H1 (cell line): ENCODE measurements at regions not wholly inside any gene's neighbourhood (a gene's known extent, or its start where the extent isn't known, plus 50 kb on each side); places are given as distances from the start of the nearest gene placed in this dataset.

Experiments used
- CTCF ChIA-PET: fragments of 300-600 bp; sonication (Branson Sonifier 250); formaldehyde crosslinking; loops from one replicate; lab custom pipeline; 2021; ENCODE audit not compliant: partially characterized antibody; lab: Charles Lee
- POLR2A ChIA-PET: fragments of 300-600 bp; sonication (Branson Sonifier 250); formaldehyde crosslinking; loops from one replicate; lab custom pipeline; 2021; ENCODE audit warnings: inconsistent platforms; ENCODE audit not compliant: partially characterized antibody; lab: Charles Lee
- DNase-seq, 2 experiments: peaks; one replicate each; pipeline versions ENCODE4 v3.0.0 to v3.0.0-alpha.2; 2010 to 2022; ENCODE audit warnings: low spot score in 2 of 2, low read depth in 1 of 2, mixed read lengths in 1 of 2
- FAIRE-seq: peaks from 2 replicates; lab custom pipeline; 2011; peaks lifted over from hg19 to GRCh38; lab: Jason Lieb, UNC
- H2AFZ ChIP-seq: 2 replicates; pipeline ENCODE4 v1.8.1; 2012; ENCODE audit warnings: low read length, inconsistent platforms
- H2AK5ac ChIP-seq: 2 replicates; pipeline ENCODE4 v1.6.1; 2013; ENCODE audit warnings: low read depth, low read length
- H2BK120ac ChIP-seq: replicated peaks from 2 replicates; pipeline ENCODE3; 2013; ENCODE audit warnings: low read depth, low read length, inconsistent platforms
- H2BK12ac ChIP-seq: 2 replicates; pipeline ENCODE4 v1.6.1; 2013; ENCODE audit warnings: low read depth, low read length
- H2BK15ac ChIP-seq: 2 replicates; pipeline ENCODE4 v1.6.1; 2013; ENCODE audit warnings: low read length
- H2BK20ac ChIP-seq: 2 replicates; pipeline ENCODE4 v1.6.1; 2013; ENCODE audit warnings: low read length
- H2BK5ac ChIP-seq: 2 replicates; pipeline ENCODE4 v1.6.1; 2013; ENCODE audit warnings: low read depth, low read length
- H3K14ac ChIP-seq: 2 replicates; pipeline ENCODE4 v1.6.1; 2013; ENCODE audit warnings: inconsistent platforms; ENCODE audit not compliant: insufficient read length
- H3K18ac ChIP-seq: 2 replicates; pipeline ENCODE4 v1.6.1; 2013; ENCODE audit warnings: low read length; ENCODE audit errors: extremely low read depth
- H3K23ac ChIP-seq: 2 replicates; pipeline ENCODE4 v1.6.1; 2013; ENCODE audit warnings: inconsistent platforms; ENCODE audit not compliant: insufficient read length
- H3K23me2 ChIP-seq: 2 replicates; pipeline ENCODE4 v1.6.1; 2013; ENCODE audit warnings: low read depth, low read length
- H3K27ac ChIP-seq: 2 replicates; pipeline ENCODE4 v1.6.1; 2011; ENCODE audit warnings: low read depth, low read length, inconsistent platforms
- H3K27me3 ChIP-seq, 4 experiments: replicated peaks in 1 of 4; 1 replicate in 1 of 4; 2 replicates in 3 of 4; pipeline versions ENCODE4 v1.6.1 to v1.8.1; 2011 to 2013; ENCODE audit warnings: low read length in 3 of 4, mild to moderate bottlenecking in 3 of 4, inconsistent platforms in 2 of 4, mixed read lengths in 2 of 4, moderate library complexity in 1 of 4; ENCODE audit not compliant: control insufficient read depth in 3 of 4, insufficient read depth in 3 of 4; ENCODE audit errors: extremely low read depth in 1 of 4
- H3K36me3 ChIP-seq, 4 experiments: 2 replicates each; pipeline versions ENCODE4 v1.6.1 to v1.8.1; 2011 to 2013; ENCODE audit warnings: mild to moderate bottlenecking in 4 of 4, low read length in 3 of 4, moderate library complexity in 2 of 4, control low read depth in 1 of 4, inconsistent platforms in 1 of 4; ENCODE audit not compliant: insufficient read depth in 4 of 4, control insufficient read depth in 2 of 4
- H3K4ac ChIP-seq: replicated peaks from 2 replicates; pipeline ENCODE3; 2013; ENCODE audit warnings: low read length, low read depth, mixed read lengths, inconsistent platforms; ENCODE audit not compliant: insufficient read length
- H3K4me1 ChIP-seq, 4 experiments: replicated peaks in 1 of 4; 1 replicate in 1 of 4; 2 replicates in 3 of 4; pipeline versions ENCODE4 v1.6.1 to v1.8.1; 2011 to 2013; ENCODE audit warnings: low read length in 3 of 4, inconsistent platforms in 2 of 4, mixed read lengths in 1 of 4; ENCODE audit not compliant: insufficient read depth in 4 of 4, control insufficient read depth in 3 of 4
- H3K4me2 ChIP-seq, 2 experiments: 2 replicates each; pipeline versions ENCODE4 v1.6.1 to v1.8.1; 2011 to 2013; ENCODE audit warnings: low read depth in 2 of 2, low read length in 2 of 2, control low read depth in 1 of 2, inconsistent platforms in 1 of 2, mild to moderate bottlenecking in 1 of 2; ENCODE audit not compliant: insufficient read depth in 1 of 2
- H3K4me3 ChIP-seq, 4 experiments: fragments of 200-600, 300-600 bp in 1 of 4; sonication (generic), shearing (Covaris generic), sonication (Bioruptor Twin) in 1 of 4; 2 replicates each; pipeline versions ENCODE4 v1.5.1 to v1.8.1; 2011 to 2016; ENCODE audit warnings: low read length in 4 of 4, low read depth in 3 of 4, control low read depth in 2 of 4, inconsistent platforms in 2 of 4, mild to moderate bottlenecking in 2 of 4, mixed read lengths in 1 of 4, moderate library complexity in 1 of 4; ENCODE audit not compliant: insufficient read depth in 2 of 4; ENCODE audit errors: extremely low read depth in 1 of 4
- H3K56ac ChIP-seq: replicated peaks from 2 replicates; pipeline ENCODE3; 2013; ENCODE audit warnings: low read depth, mild to moderate bottlenecking, mixed read lengths, low read length, inconsistent platforms; ENCODE audit not compliant: insufficient read length
- H3K79me1 ChIP-seq: 2 replicates; pipeline ENCODE4 v1.6.1; 2013; ENCODE audit warnings: low read depth, low read length, control low read depth
- H3K79me2 ChIP-seq, 2 experiments: 2 replicates each; pipeline versions ENCODE4 v1.6.1 to v1.8.1; 2012 to 2013; ENCODE audit warnings: low read length in 2 of 2, mild to moderate bottlenecking in 2 of 2, inconsistent platforms in 1 of 2; ENCODE audit not compliant: insufficient read depth in 2 of 2, control insufficient read depth in 1 of 2
- H3K9ac ChIP-seq, 4 experiments: replicated peaks in 1 of 4; 1 replicate in 1 of 4; 2 replicates in 3 of 4; pipeline versions ENCODE4 v1.6.1 to v1.8.1; 2011 to 2013; ENCODE audit warnings: low read depth in 3 of 4, low read length in 3 of 4, control low read depth in 2 of 4, mild to moderate bottlenecking in 2 of 4, moderate library complexity in 2 of 4, inconsistent platforms in 1 of 4; ENCODE audit errors: extremely low read depth in 1 of 4
- H3K9me3 ChIP-seq, 2 experiments: 2 replicates each; pipeline versions ENCODE4 v1.6.1 to v1.8.1; 2012 to 2013; ENCODE audit warnings: mild to moderate bottlenecking in 2 of 2, moderate library complexity in 2 of 2, control low read depth in 1 of 2, inconsistent platforms in 1 of 2, low read depth in 1 of 2, low read length in 1 of 2, mixed read lengths in 1 of 2; ENCODE audit not compliant: insufficient read depth in 2 of 2
- H4K20me1 ChIP-seq, 2 experiments: replicated peaks in 1 of 2; 2 replicates each; pipeline versions ENCODE3 to v1.8.1; 2011 to 2013; ENCODE audit warnings: inconsistent platforms in 2 of 2, low read length in 2 of 2, mild to moderate bottlenecking in 1 of 2; ENCODE audit not compliant: insufficient read depth in 2 of 2, control insufficient read depth in 1 of 2
- H4K5ac ChIP-seq: 2 replicates; pipeline ENCODE4 v1.6.1; 2013; ENCODE audit warnings: low read length, low read depth, mixed read lengths, inconsistent platforms; ENCODE audit not compliant: insufficient read length
- H4K8ac ChIP-seq: 2 replicates; pipeline ENCODE4 v1.8.0; 2013; ENCODE audit warnings: mild to moderate bottlenecking, moderate library complexity, low read length, inconsistent platforms; ENCODE audit not compliant: insufficient read depth; ENCODE audit errors: extremely low read depth
- H4K91ac ChIP-seq: replicated peaks from 2 replicates; pipeline ENCODE3; 2013; ENCODE audit warnings: low read length, mixed read lengths, inconsistent platforms; ENCODE audit not compliant: insufficient read length
- WGBS, 2 experiments: shearing (Covaris generic) in 1 of 2; methylation state at CpG; one replicate each; pipeline versions ENCODE4 v1.1.6 to v1.1.7; 2013 to 2015; ENCODE audit warnings: low lambda C conversion rate in 2 of 2, mixed read lengths in 2 of 2, inconsistent platforms in 1 of 2, low coverage in 1 of 2, missing lambda C conversion rate in 1 of 2; ENCODE audit not compliant: insufficient replicate concordance in 2 of 2, insufficient coverage in 1 of 2, insufficient read length in 1 of 2; ENCODE audit errors: extremely low coverage in 1 of 2, missing lambda C conversion rate in 1 of 2; 5-methylcytosine and 5-hydroxymethylcytosine counted together
- TF ChIP-seq, protein P1 (sequence below): fragments of 300-600 bp; sonication (generic); IDR thresholded peaks from 2 replicates; pipeline ENCODE4 v1.7.1; 2012; ENCODE audit warnings: low read length, moderate library complexity, mild to moderate bottlenecking, inconsistent platforms; ENCODE audit not compliant: insufficient replicate concordance

DNA sequence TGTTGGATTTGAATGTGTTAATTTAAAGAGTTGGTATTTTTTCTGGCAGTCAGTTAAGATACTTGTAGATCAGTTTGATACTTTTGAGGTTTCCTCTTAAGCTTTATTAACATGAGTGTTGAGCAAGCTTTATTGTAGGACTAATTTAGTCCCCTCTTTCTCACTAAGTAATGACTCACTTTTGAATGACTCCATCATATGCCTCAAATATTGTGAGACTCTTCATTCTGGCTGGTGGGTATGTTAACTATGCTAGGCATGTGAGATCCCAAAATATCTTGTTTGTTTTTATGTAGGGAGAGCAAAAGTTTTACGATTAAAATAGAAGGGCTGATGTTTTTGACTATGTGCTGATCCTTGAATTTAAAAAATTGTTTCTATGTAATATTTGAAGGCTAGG, 355.7 kb downstream of the IZUMO3 start:
- no peaks in the 10 kb centered on the region for H3K27me3 ChIP-seq
- no peak overlapping the region for H2BK15ac ChIP-seq
- no peak overlapping the region for H3K14ac ChIP-seq
- no peaks in the 10 kb centered on the region for H3K36me3 ChIP-seq
- no peak overlapping the region for H2BK12ac ChIP-seq
- H4K91ac ChIP-seq, result no peak overlapping the region
- H4K20me1 ChIP-seq, result no peaks in the 10 kb centered on the region
- ChIA-PET CTCF (no interaction called here), POLR2A (no interaction called here)
- no peaks in the 10 kb centered on the region for H3K23me2 ChIP-seq
- H4K5ac ChIP-seq, result no peak overlapping the region
- no peak overlapping the region for H2BK5ac ChIP-seq
- no peak overlapping the region for H3K27ac ChIP-seq
- no peak overlapping the region for H3K4ac ChIP-seq
- H3K4me3 ChIP-seq, result no peak overlapping the region
- 81% methylated on average over 1 of the region's 1 CpG; no CpG with 5 or more reads in 1 of the 2 experiments for WGBS, 2 experiments
- DNase-seq, result no peak
- H3K9ac ChIP-seq, result no peak overlapping the region
- H4K8ac ChIP-seq, result no peak overlapping the region
- no peaks in the 10 kb centered on the region for H3K79me1 ChIP-seq
- H3K18ac ChIP-seq, result no peak overlapping the region
- H3K9me3 ChIP-seq, result no peaks in the 10 kb centered on the region
- H2AFZ ChIP-seq, result no peak overlapping the region
- H2BK120ac ChIP-seq, result no peak overlapping the region
- no peak overlapping the region for H2AK5ac ChIP-seq
- no peak overlapping the region for H2BK20ac ChIP-seq
- no peak overlapping the region for H3K4me2 ChIP-seq
- no peak overlapping the region for H3K23ac ChIP-seq
- no peak for FAIRE-seq
- H3K4me1 ChIP-seq, result no peaks in the 10 kb centered on the region
- H3K79me2 ChIP-seq, result no peaks in the 10 kb centered on the region
- H3K56ac ChIP-seq, result no peak overlapping the region
- TF ChIP-seq, protein P1, sequence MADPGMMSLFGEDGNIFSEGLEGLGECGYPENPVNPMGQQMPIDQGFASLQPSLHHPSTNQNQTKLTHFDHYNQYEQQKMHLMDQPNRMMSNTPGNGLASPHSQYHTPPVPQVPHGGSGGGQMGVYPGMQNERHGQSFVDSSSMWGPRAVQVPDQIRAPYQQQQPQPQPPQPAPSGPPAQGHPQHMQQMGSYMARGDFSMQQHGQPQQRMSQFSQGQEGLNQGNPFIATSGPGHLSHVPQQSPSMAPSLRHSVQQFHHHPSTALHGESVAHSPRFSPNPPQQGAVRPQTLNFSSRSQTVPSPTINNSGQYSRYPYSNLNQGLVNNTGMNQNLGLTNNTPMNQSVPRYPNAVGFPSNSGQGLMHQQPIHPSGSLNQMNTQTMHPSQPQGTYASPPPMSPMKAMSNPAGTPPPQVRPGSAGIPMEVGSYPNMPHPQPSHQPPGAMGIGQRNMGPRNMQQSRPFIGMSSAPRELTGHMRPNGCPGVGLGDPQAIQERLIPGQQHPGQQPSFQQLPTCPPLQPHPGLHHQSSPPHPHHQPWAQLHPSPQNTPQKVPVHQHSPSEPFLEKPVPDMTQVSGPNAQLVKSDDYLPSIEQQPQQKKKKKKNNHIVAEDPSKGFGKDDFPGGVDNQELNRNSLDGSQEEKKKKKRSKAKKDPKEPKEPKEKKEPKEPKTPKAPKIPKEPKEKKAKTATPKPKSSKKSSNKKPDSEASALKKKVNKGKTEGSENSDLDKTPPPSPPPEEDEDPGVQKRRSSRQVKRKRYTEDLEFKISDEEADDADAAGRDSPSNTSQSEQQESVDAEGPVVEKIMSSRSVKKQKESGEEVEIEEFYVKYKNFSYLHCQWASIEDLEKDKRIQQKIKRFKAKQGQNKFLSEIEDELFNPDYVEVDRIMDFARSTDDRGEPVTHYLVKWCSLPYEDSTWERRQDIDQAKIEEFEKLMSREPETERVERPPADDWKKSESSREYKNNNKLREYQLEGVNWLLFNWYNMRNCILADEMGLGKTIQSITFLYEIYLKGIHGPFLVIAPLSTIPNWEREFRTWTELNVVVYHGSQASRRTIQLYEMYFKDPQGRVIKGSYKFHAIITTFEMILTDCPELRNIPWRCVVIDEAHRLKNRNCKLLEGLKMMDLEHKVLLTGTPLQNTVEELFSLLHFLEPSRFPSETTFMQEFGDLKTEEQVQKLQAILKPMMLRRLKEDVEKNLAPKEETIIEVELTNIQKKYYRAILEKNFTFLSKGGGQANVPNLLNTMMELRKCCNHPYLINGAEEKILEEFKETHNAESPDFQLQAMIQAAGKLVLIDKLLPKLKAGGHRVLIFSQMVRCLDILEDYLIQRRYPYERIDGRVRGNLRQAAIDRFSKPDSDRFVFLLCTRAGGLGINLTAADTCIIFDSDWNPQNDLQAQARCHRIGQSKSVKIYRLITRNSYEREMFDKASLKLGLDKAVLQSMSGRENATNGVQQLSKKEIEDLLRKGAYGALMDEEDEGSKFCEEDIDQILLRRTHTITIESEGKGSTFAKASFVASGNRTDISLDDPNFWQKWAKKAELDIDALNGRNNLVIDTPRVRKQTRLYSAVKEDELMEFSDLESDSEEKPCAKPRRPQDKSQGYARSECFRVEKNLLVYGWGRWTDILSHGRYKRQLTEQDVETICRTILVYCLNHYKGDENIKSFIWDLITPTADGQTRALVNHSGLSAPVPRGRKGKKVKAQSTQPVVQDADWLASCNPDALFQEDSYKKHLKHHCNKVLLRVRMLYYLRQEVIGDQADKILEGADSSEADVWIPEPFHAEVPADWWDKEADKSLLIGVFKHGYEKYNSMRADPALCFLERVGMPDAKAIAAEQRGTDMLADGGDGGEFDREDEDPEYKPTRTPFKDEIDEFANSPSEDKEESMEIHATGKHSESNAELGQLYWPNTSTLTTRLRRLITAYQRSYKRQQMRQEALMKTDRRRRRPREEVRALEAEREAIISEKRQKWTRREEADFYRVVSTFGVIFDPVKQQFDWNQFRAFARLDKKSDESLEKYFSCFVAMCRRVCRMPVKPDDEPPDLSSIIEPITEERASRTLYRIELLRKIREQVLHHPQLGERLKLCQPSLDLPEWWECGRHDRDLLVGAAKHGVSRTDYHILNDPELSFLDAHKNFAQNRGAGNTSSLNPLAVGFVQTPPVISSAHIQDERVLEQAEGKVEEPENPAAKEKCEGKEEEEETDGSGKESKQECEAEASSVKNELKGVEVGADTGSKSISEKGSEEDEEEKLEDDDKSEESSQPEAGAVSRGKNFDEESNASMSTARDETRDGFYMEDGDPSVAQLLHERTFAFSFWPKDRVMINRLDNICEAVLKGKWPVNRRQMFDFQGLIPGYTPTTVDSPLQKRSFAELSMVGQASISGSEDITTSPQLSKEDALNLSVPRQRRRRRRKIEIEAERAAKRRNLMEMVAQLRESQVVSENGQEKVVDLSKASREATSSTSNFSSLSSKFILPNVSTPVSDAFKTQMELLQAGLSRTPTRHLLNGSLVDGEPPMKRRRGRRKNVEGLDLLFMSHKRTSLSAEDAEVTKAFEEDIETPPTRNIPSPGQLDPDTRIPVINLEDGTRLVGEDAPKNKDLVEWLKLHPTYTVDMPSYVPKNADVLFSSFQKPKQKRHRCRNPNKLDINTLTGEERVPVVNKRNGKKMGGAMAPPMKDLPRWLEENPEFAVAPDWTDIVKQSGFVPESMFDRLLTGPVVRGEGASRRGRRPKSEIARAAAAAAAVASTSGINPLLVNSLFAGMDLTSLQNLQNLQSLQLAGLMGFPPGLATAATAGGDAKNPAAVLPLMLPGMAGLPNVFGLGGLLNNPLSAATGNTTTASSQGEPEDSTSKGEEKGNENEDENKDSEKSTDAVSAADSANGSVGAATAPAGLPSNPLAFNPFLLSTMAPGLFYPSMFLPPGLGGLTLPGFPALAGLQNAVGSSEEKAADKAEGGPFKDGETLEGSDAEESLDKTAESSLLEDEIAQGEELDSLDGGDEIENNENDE, result no peak
